NB4 (cell line): ENCODE measurements at regions not wholly inside any gene's neighbourhood (a gene's known extent, or its start where the extent isn't known, plus 50 kb on each side); places are given as distances from the start of the nearest gene placed in this dataset.

Experiments used
- POLR2A ChIP-seq: IDR thresholded peaks from 2 replicates; pipeline ENCODE4 v1.6.1; 2011; ENCODE audit warnings: mild to moderate bottlenecking; ENCODE audit not compliant: insufficient read length; ENCODE audit errors: extremely low read depth
- TF ChIP-seq, protein P1 (sequence below): IDR thresholded peaks from 2 replicates; pipeline ENCODE4 v1.6.1; 2011; ENCODE audit warnings: low read depth, low read length
- TF ChIP-seq, protein P2 (sequence below): IDR thresholded peaks from one replicate; pipeline ENCODE4 v1.5.1; 2012; ENCODE audit warnings: low read depth, low read length

DNA sequence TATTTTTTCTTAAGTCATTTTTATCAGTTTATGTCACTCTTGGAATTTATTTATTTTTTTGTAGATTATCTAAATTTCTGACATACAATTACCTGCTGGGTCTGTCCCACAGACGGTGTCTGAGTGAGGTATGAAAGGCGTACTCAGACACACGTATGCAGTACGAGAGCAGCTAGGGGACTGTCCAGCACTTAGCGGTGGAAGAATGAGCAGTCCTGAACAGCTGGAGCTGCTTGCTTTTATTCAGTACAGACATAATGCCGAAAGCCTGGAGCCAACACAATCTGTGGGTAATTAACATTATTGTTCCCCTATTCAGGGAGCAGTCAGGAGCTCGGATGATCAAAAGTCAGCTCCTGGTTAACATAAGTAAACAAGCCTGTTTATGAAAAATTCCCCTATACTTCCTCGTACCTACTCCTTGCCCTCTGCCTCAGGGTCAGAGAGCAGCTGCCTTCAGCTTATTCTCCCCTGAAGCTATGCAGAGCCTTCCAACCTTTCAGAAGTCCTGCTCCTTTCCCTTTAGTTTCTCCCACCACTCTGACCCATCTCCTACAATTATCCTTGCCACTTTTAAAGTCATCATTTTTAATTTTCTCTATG lies 488.0 kb upstream of the POM121L12 start:
- TF ChIP-seq, protein P1, sequence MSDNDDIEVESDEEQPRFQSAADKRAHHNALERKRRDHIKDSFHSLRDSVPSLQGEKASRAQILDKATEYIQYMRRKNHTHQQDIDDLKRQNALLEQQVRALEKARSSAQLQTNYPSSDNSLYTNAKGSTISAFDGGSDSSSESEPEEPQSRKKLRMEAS = no peak
- TF ChIP-seq, protein P2, sequence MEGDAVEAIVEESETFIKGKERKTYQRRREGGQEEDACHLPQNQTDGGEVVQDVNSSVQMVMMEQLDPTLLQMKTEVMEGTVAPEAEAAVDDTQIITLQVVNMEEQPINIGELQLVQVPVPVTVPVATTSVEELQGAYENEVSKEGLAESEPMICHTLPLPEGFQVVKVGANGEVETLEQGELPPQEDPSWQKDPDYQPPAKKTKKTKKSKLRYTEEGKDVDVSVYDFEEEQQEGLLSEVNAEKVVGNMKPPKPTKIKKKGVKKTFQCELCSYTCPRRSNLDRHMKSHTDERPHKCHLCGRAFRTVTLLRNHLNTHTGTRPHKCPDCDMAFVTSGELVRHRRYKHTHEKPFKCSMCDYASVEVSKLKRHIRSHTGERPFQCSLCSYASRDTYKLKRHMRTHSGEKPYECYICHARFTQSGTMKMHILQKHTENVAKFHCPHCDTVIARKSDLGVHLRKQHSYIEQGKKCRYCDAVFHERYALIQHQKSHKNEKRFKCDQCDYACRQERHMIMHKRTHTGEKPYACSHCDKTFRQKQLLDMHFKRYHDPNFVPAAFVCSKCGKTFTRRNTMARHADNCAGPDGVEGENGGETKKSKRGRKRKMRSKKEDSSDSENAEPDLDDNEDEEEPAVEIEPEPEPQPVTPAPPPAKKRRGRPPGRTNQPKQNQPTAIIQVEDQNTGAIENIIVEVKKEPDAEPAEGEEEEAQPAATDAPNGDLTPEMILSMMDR = no peak
- no peak for TF ChIP-seq POLR2A
